A549 (cell line): ENCODE measurements at regions not wholly inside any gene's neighbourhood (a gene's known extent, or its start where the extent isn't known, plus 50 kb on each side); places are given as distances from the start of the nearest gene placed in this dataset.

Experiments
- ATAC-seq, 2 experiments: fragments of 200-7000 bp in 1 of 2; fragments of >200 bp in 1 of 2; cut with Nextera tagmentation in 1 of 2; cut with Tn5 transposase in 1 of 2; 3 replicates each; pipeline versions ENCODE4 v1.8.0 to v1.9.1; 2018 to 2020; ENCODE audit warnings: mild to moderate bottlenecking in 1 of 2, moderate library complexity in 1 of 2
- CTCF ChIA-PET: fragments of 300-600 bp; sonication (Branson Sonifier 250); formaldehyde crosslinking; extraction: SDS; loops from one replicate; lab custom pipeline; 2021; ENCODE audit warnings: antibody characterized with exemption, inconsistent platforms; lab: Yijun Ruan, JAX
- POLR2A ChIA-PET: fragments of 350-600 bp; formaldehyde crosslinking; extraction: SDS; loops from one replicate; lab custom pipeline; 2021; ENCODE audit warnings: antibody characterized with exemption, inconsistent platforms; lab: Yijun Ruan, JAX
- DNase-seq, 2 experiments: peaks; one replicate each; pipeline versions ENCODE4 v3.0.0 to v3.0.0-alpha.2; 2011 to 2016; ENCODE audit warnings: low read depth in 1 of 2, low spot score in 1 of 2
- FAIRE-seq: peaks from 2 replicates; lab custom pipeline; 2011; peaks lifted over from hg19 to GRCh38; lab: Jason Lieb, UNC
- H3K27ac ChIP-seq, 2 experiments: fragments of >200 bp; sonication (Bioruptor Twin); formaldehyde crosslinking; 3 replicates each; pipeline ENCODE4 v1.5.1; 2016 to 2017
- H3K4me1 ChIP-seq: fragments of >200 bp; sonication (Bioruptor Twin); formaldehyde crosslinking; 3 replicates; pipeline ENCODE4 v1.6.1; 2016
- H3K4me2 ChIP-seq: fragments of >200 bp; sonication (Bioruptor Twin); formaldehyde crosslinking; 3 replicates; pipeline ENCODE4 v1.6.1; 2016
- H3K4me3 ChIP-seq: fragments of >200 bp; sonication (Bioruptor Twin); formaldehyde crosslinking; 3 replicates; pipeline ENCODE4 v1.5.1; 2016
- H3K9me3 ChIP-seq: fragments of >200 bp; sonication (Bioruptor Twin); formaldehyde crosslinking; 3 replicates; pipeline ENCODE4 v1.6.1; 2016
- BHLHE40 ChIP-seq: IDR thresholded peaks from 2 replicates; pipeline ENCODE4 v1.6.1; 2012; ENCODE audit warnings: low read depth, low read length, inconsistent platforms
- CEBPB ChIP-seq, 2 experiments: fragments of >200 bp in 1 of 2; sonication (Bioruptor Twin) in 1 of 2; formaldehyde crosslinking in 1 of 2; IDR thresholded peaks; 2 replicates each; pipeline ENCODE4 v1.6.1; 2012 to 2016
- CHD4 ChIP-seq: fragments of 200-600 bp; sonication (generic); IDR thresholded peaks from 2 replicates; pipeline ENCODE4 v1.6.1; 2016; ENCODE audit warnings: antibody characterized with exemption, mild to moderate bottlenecking, borderline replicate concordance
- CTCF ChIP-seq: fragments of >200 bp; sonication (Bioruptor Twin); formaldehyde crosslinking; IDR thresholded peaks from 3 replicates; pipeline ENCODE4 v1.5.1; 2016
- ELK1 ChIP-seq: fragments of 150-350 bp; IDR thresholded peaks from 2 replicates; pipeline ENCODE4 v1.6.1; 2014; ENCODE audit warnings: low read depth, mild to moderate bottlenecking, low read length
- EP300 ChIP-seq, 2 experiments: fragments of >200 bp; sonication (Bioruptor Twin); formaldehyde crosslinking; IDR thresholded peaks; 2 replicates in 1 of 2; 3 replicates in 1 of 2; pipeline ENCODE4 v1.6.1; 2016 to 2017
- GATA3 ChIP-seq: IDR thresholded peaks from 2 replicates; pipeline ENCODE4 v1.6.1; 2012; ENCODE audit warnings: borderline replicate concordance
- HDAC2 ChIP-seq: fragments of 200-600 bp; sonication (generic); IDR thresholded peaks from 2 replicates; pipeline ENCODE4 v1.6.1; 2016
- HES2 ChIP-seq: fragments of >200 bp; sonication (Bioruptor Twin); formaldehyde crosslinking; IDR thresholded peaks from 2 replicates; pipeline ENCODE4 v1.6.1; 2016
- HEYL ChIP-seq: fragments of 250-450 bp; sonication (Bioruptor Pico); IDR thresholded peaks from 2 replicates; pipeline ENCODE4 v1.8.0; 2021; ENCODE audit warnings: mild to moderate bottlenecking, moderate library complexity
- HOXA7 ChIP-seq: fragments of 250-450 bp; sonication (Bioruptor Pico); IDR thresholded peaks from 2 replicates; pipeline ENCODE4 v1.5.0; 2020; ENCODE audit warnings: mild to moderate bottlenecking, moderate library complexity
- KDM1A ChIP-seq: fragments of 200-600 bp; sonication (generic); IDR thresholded peaks from 2 replicates; pipeline ENCODE4 v1.6.1; 2016; ENCODE audit warnings: low read depth, mild to moderate bottlenecking
- MAFK ChIP-seq: fragments of 450-650 bp; IDR thresholded peaks from 2 replicates; pipeline ENCODE4 v1.6.1; 2014; ENCODE audit not compliant: partially characterized antibody
- MAZ ChIP-seq: fragments of 150-350 bp; IDR thresholded peaks from 2 replicates; pipeline ENCODE4 v1.6.1; 2014; ENCODE audit warnings: antibody characterized with exemption, low read depth, low read length, borderline replicate concordance
- MYC ChIP-seq: IDR thresholded peaks from 2 replicates; pipeline ENCODE4 v1.6.1; 2012; ENCODE audit warnings: mild to moderate bottlenecking, inconsistent platforms, low read length, improper control_type of control experiment, borderline replicate concordance
- NFE2L2 ChIP-seq: fragments of 150-350 bp; conservative IDR thresholded peaks from 2 replicates; pipeline ENCODE4 v1.6.1; 2014; ENCODE audit warnings: low read length
- NPAS2 ChIP-seq: fragments of 250-450 bp; sonication (Bioruptor Pico); IDR thresholded peaks from 2 replicates; pipeline ENCODE4 v1.8.0; 2022; ENCODE audit warnings: mild to moderate bottlenecking, moderate library complexity, borderline replicate concordance
- PBX3 ChIP-seq: IDR thresholded peaks from 2 replicates; pipeline ENCODE4 v1.6.1; 2012
- PHF8 ChIP-seq: fragments of 200-600 bp; sonication (generic); IDR thresholded peaks from 2 replicates; pipeline ENCODE4 v1.6.1; 2016; ENCODE audit warnings: low read depth, mild to moderate bottlenecking, antibody characterized with exemption, moderate library complexity, borderline replicate concordance
- POLR2AphosphoS2 ChIP-seq: conservative IDR thresholded peaks from 2 replicates; pipeline ENCODE4 v1.6.1; 2012; ENCODE audit warnings: low read length, improper control_type of control experiment, inconsistent platforms
- REST ChIP-seq: fragments of 200-600 bp; sonication (generic); IDR thresholded peaks from 2 replicates; pipeline ENCODE4 v1.6.1; 2016; ENCODE audit warnings: antibody characterized with exemption, mild to moderate bottlenecking, moderate library complexity
- TFCP2L1 ChIP-seq: fragments of 250-450 bp; sonication (Bioruptor Pico); IDR thresholded peaks from 2 replicates; pipeline ENCODE4 v1.5.0; 2021; ENCODE audit warnings: mild to moderate bottlenecking
- ZC3H11A ChIP-seq: fragments of 450-650 bp; IDR thresholded peaks from 2 replicates; pipeline ENCODE4 v1.6.1; 2014; ENCODE audit warnings: antibody characterized with exemption, mild to moderate bottlenecking
- ZFP36 ChIP-seq: fragments of 450-650 bp; IDR thresholded peaks from 2 replicates; pipeline ENCODE4 v1.6.1; 2014; ENCODE audit warnings: borderline replicate concordance; ENCODE audit not compliant: partially characterized antibody
- ZNF302 ChIP-seq: fragments of 250-450 bp; sonication (Bioruptor Pico); IDR thresholded peaks from 2 replicates; pipeline ENCODE4 v1.9.0; 2021; ENCODE audit warnings: inconsistent platforms, mild to moderate bottlenecking, moderate library complexity
- ZSCAN20 ChIP-seq: fragments of 250-450 bp; sonication (Bioruptor Pico); IDR thresholded peaks from 2 replicates; pipeline ENCODE4 v1.8.0; 2022; ENCODE audit warnings: mild to moderate bottlenecking, moderate library complexity
- WGBS: methylation state at CpG from one replicate; pipeline ENCODE4 v1.1.6; 2017; ENCODE audit errors: missing lambda C conversion rate; 5-methylcytosine and 5-hydroxymethylcytosine counted together

GRCh38 chr5:167936944-167937634 lies 354.4 kb upstream of the WWC1 start:
- no peak for DNase-seq
- Histone ChIP-seq H3K9me3 (no peaks in the 10 kb centered on the region), H3K27ac (no peak overlapping the region)
- CTCF ChIA-PET = interaction anchor here (0.6 kb wide), 1 partner anchor 15 kb away, joined by 3 read pairs; no protein-coding TSS in a partner anchor
- 50% methylated on average over 6 of the region's 6 CpGs for WGBS
- TF ChIP-seq MAFK = peak; percentile 87
- TF ChIP-seq GATA3 = no peak
- TF ChIP-seq, all 56 proteins: peak for 1
- no peak overlapping the region for H3K4me2 ChIP-seq
- H3K4me1 ChIP-seq = peaks cover 4% of the 10 kb centered on the region; the same call in 1 of the 3 replicates
- no peak overlapping the region for H3K4me3 ChIP-seq
- POLR2A ChIA-PET = interaction anchor here (0.5 kb wide), 1 partner anchor 76 kb away, joined by 4 read pairs; no protein-coding TSS in a partner anchor
- ATAC-seq = no peak
- no peak for FAIRE-seq

- no peak overlapping the region for H3K4me3 ChIP-seq
- no peaks in the 10 kb centered on the region for H3K9me3 ChIP-seq
- H3K4me2 ChIP-seq = no peak overlapping the region
- WGBS = 37% methylated on average over 8 of the region's 8 CpGs
- no peak for FAIRE-seq
- ChIA-PET POLR2A (no interaction called here), CTCF (no interaction called here)
- ATAC-seq = no peak
- DNase-seq = no peak
- peaks cover 4% of the 10 kb centered on the region; the same call in 1 of the 3 replicates for H3K4me1 ChIP-seq
- H3K27ac ChIP-seq = no peak overlapping the region
- TF ChIP-seq HDAC2 = no peak
- no peak for TF ChIP-seq REST
- TF ChIP-seq TFCP2L1 (CRISPR knock-in tag) = no peak
- no peak for TF ChIP-seq ZFP36
- TF ChIP-seq PHF8 = no peak
- no peak for TF ChIP-seq ZC3H11A
- no peak for TF ChIP-seq MAZ
- no peak for TF ChIP-seq MYC
- peak; percentile 98 for TF ChIP-seq MAFK
- peak; percentile 96 for TF ChIP-seq NFE2L2
- TF ChIP-seq CHD4 = no peak
- no peak for TF ChIP-seq POLR2AphosphoS2
- TF ChIP-seq HOXA7 (CRISPR knock-in tag) = no peak
- no peak for TF ChIP-seq CTCF
- no peak for TF ChIP-seq HEYL (CRISPR knock-in tag)
- TF ChIP-seq KDM1A = no peak
These were observed 353.8 kb upstream of the WWC1 start for GRCh38 chr5:167937635-167937998.

- CTCF ChIA-PET = no interaction called here
- H3K27ac ChIP-seq = no peak overlapping the region
- H3K4me1 ChIP-seq = peaks cover 1% of the 10 kb centered on the region; the same call in 1 of the 3 replicates
- POLR2A ChIA-PET = no interaction called here
- H3K4me2 ChIP-seq = no peak overlapping the region
- H3K4me3 ChIP-seq = no peak overlapping the region
- no peaks in the 10 kb centered on the region for H3K9me3 ChIP-seq
- no peak for FAIRE-seq
- WGBS = 41% methylated on average over 6 of the region's 6 CpGs
- DNase-seq = no peak
- ATAC-seq = no peak
- TF ChIP-seq HOXA7 (CRISPR knock-in tag) (no peak), HES2 (no peak), PBX3 (no peak), CEBPB (IDR thresholded peaks at IDR 0.05) (no peak), EP300 (IDR thresholded peaks at IDR 0.05) (no peak), ZSCAN20 (CRISPR knock-in tag) (no peak), NPAS2 (no peak), GATA3 (no peak), BHLHE40 (no peak), ZNF302 (CRISPR knock-in tag) (no peak), ELK1 (no peak), POLR2AphosphoS2 (no peak)
These were observed 351.8 kb upstream of the WWC1 start for GRCh38 chr5:167939686-167940085.
